Hepatic stellate cell (primary cell): ENCODE measurements at regions not wholly inside any gene's neighbourhood (a gene's known extent, or its start where the extent isn't known, plus 50 kb on each side); places are given as distances from the start of the nearest gene placed in this dataset.

Experiments used
- DNase-seq: peaks from one replicate; pipeline ENCODE4 v3.0.0; 2011; ENCODE audit warnings: low spot score

- DNase-seq: no peak
Observed at GRCh38 chr5:174837919-174838902, 113.8 kb downstream of the MSX2 start.

DNA sequence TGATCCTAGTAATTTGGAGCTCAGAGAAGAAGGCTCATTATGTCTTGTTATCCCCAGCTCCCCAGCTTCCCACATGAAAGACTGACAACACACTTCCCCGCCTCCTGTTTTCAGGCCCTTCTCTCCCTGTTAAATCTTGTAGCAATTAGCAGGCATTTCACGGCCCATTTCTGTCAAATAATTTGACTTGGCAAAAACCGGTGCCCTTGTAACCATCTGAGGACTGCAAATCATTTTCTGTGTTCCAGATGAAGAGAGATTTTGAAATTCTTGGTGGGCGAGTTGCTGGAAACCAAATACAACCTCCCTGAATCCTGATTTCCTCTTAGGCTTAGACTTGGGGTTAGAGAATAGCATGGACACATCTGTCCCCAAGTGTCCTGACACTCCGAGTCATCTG, 109.7 kb downstream of the MSX2 start:
- DNase-seq: no peak

DNA sequence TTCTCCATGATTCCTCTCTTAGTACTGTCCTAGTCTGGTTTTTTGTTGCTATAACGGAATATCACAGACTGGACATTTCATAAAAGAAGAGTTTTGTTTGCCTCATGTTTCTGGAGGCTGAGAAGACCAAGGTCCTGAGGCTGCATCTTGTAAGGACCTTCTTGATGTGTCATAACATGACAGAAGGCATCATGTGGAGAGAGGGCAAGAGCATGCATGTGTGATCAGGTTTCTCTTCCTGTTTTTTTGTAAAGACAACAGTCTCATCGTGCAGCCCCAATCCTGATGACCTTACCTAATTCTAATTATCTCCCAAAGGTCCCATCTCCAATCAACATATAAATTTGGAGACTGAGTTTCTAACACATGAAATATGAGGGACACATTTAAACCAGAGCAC, 108.4 kb downstream of the MSX2 start:
- DNase-seq: no peak

GRCh38 chr5:174832025-174832424, 107.6 kb downstream of the MSX2 start:
- no peak for DNase-seq

DNA sequence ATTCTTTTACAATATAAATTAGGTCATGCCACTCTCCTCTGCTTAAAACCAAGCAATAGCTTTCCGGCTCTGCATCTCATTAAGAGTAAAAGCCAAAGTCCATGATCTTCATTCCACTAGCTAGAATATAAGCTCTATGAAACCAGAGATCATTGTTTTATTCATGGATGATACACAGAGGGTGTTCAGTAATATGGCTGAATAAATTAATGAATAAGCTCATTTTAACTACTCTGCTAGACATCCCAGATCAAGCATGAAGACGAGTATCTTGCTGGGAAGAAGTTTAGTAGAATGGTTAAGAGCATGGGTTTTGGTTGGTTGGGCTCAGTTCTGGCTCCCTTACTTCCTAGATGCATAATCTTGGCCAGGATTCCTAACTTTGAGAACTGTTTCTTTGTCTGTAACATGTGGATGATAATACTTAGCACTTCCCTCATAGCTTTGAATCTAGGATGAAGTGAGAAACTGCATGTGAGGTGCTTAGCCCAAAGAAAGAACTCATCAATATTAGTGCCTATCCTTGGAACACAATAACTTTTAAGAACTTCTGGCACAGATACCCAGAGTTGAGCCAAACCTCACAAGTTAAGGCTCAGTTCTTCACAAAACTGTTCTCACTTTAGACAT, 106.8 kb downstream of the MSX2 start:
- no peak for DNase-seq

DNA sequence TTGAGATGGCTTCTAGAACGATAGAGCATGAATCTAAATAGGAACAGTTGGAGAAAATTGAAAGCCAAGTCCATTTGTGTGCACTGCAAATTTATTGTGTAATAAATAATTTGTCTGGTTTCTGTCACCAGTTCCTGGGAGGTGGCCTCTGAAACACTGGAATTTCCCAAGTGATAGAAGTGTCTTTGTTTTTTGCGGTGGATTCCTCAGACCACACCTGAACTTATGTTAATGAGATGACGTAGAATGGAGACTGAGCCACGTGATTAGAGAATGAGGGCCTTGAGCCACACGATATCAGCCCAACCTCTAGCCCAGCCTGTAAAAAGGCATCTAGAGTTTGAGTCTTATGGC, 105.1 kb downstream of the MSX2 start:
- no peak for DNase-seq

DNA sequence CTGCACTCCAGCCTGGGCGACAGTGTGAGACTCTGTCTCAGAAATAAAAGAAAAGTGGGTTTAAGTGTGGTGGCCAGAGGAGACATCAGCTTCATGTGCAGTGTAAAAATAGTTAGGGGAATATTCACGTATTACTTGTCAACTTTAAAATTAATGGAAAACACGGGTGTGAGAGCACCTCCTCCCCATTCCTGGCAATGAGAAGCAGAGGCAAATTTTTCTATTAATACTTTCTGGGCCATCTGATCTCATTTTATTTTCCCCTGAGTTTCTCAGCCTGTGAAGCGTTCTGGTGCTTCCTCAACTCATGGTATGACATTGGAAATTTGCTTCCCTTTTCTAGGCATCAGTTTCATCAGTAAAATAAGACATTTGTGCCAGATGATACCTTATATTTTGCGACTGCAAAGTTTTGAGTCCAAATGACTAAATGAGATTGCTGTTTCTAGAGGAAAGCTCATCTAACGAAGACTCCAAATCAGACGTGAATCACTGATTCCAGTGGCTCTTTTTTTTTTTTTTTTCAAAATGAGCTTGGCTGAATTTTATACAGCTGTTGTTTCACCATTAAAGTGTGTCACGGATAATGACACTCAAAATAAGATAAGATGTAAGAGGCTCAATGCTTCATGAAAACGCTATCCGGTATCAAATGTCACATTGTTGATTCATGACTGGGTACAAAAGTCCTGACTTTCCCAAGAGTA, 104.6 kb downstream of the MSX2 start:
- DNase-seq: no peak

DNA sequence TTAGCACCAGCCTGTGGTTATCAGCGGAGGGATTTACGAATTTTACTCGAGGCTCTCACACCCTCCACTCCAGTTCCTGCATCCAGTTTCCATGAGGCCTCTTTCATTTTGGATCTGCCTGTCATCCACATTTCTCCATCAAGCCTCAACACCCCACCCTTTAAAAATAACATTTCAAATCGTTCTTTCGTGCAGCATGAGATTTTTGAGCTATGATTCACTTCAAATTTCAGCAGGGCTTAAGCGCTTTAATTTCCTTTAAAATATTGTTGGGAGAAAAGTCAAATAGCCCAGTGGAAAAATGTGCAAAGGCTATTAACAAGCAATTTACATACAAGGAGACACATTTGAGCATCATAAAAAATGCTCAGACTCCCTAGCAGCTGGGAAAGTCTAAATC, 103.2 kb downstream of the MSX2 start:
- DNase-seq: no peak

DNA sequence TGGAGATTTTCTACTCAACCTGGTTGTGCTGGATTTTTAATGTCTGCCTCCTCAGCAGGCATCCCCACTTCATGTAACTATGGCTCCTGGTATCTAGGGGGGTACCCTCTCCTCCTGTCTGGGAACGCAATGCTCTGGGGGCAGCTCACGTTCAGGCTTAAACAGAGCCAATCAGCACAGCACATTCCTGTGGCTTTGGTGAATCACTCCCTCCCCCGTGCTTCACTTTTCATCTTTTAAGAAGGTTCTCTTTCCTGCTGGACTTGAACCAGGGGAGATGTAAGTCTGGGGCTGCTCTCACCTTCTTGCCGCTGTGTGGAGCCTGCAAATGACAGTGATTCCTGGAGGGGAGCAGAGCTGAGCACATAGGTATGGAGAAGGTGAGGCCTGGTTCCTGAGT, 101.2 kb downstream of the MSX2 start:
- no peak for DNase-seq

DNA sequence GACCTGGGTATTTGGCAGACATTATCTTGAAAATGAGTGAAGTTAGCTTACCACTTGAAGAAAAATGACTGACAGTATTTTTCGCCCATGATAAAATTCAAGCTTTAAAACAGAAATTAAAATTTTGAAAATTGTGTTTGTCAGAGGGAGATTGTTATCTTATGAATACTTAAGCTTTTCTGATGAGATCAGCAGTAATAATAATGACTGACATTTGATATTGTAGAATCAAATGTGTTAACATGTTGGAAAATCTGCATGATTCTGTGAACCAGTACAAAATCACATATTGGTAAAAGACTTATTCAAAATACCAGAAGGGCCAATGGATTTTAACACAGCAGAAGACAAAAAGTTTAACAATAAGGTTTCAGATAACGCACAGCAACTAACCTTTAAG, 94.0 kb downstream of the MSX2 start:
- no peak for DNase-seq

GRCh38 chr5:174817610-174818009, 93.2 kb downstream of the MSX2 start:
- no peak for DNase-seq

- DNase-seq: no peak
Observed at GRCh38 chr5:174816858-174817257, 92.5 kb downstream of the MSX2 start.

DNA sequence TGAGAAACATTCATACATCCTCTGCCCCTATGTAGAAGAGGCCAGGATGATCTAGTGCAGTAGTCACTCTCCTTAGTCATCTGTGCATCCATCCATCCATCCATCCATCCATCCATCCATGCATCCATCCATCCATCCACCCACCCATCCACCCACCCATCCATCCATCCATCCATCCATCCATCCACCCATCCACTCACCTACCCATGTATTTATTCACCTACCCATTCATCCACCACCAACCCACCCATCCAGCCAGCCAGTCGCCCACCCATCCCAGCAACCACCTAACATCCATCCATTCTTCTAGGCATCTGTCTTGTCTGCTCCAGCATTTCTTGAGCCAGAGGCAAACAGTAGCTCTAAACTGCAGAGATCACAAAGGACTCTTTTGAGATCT, 87.1 kb downstream of the MSX2 start:
- no peak for DNase-seq

- no peak for DNase-seq
Observed at GRCh38 chr5:174810796-174811195, 86.4 kb downstream of the MSX2 start.

- DNase-seq: no peak
Observed at GRCh38 chr5:174807471-174807870, 83.1 kb downstream of the MSX2 start.

DNA sequence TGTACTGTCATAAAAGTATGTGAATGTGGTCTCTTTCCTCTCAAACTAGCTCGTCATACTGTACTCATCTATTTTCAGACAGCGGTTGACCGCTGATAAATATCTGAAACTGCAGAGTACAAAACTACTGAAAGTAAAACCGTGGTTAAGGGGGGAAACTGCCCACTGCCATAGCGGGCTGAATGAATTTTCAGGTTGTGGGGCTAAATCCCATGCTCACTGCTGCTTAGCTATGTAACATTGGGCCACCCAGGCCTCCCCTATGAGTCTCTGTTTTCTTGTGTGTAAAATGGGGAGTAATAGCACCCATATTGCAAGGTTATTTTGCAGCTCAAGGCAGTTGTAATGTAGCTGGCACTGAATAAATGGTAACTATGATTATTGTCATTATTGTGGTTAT, 82.3 kb downstream of the MSX2 start:
- DNase-seq: no peak

GRCh38 chr5:174801798-174802197, 77.4 kb downstream of the MSX2 start:
- no peak for DNase-seq

DNA sequence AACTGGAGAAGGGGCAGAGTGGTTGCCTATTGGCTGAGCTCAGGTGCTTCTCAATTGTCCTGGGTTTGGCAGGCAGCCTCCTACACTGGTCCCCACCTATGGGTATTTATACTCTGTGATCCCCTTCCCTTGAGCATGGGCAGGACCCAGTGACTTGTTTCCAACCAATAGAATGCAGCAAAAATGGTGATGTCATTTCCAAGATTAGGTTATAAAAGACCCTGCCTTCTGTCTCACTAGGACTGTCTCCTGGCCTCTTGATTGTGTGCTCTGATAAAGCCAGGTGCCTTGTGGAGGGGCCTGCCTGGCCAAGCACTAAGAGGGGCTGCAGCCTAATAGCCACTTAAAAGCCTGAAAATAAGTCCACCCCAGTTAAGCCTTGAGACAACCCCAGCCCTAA, 76.1 kb downstream of the MSX2 start:
- no peak for DNase-seq

DNA sequence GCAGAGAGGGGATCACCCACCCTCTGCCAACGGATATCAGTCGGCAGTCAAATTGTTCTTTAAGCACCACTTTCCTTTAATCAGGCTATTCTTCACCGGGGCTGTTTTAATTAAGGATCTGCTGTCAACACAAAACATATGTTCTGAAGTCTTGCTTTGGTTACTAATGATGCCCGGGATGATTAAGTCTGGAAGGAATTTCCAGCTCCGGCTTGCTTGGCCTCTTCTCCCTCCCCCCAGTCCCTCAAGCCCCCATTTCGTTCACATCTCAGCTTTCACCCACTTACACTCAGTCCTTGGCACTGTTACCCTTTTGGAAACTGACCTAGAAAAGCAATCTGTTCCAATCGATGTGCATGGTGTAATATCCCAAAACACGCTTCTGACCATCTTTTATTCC, 74.7 kb downstream of the MSX2 start:
- DNase-seq: no peak

DNA sequence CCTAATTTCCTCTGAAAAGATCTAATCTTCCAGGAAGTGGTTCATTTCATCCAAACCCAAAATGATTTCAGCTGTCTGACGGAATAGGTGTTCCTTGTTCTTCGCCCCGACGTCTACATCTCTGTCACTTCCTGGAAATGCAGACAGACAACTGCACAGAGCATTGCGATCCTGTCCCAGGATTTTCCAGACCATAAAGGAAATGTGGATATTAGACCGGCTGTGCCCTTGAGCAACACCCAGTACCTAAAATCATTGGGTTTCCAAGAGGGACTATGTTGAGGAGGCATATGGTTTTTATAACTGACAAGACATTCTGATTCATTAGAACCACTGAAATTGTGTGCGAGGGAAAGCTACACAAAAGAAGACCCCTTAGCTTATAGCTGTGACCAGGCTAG, 74.2 kb downstream of the MSX2 start:
- no peak for DNase-seq

GRCh38 chr5:174796711-174797192, 72.4 kb downstream of the MSX2 start:
- DNase-seq: no peak

DNA sequence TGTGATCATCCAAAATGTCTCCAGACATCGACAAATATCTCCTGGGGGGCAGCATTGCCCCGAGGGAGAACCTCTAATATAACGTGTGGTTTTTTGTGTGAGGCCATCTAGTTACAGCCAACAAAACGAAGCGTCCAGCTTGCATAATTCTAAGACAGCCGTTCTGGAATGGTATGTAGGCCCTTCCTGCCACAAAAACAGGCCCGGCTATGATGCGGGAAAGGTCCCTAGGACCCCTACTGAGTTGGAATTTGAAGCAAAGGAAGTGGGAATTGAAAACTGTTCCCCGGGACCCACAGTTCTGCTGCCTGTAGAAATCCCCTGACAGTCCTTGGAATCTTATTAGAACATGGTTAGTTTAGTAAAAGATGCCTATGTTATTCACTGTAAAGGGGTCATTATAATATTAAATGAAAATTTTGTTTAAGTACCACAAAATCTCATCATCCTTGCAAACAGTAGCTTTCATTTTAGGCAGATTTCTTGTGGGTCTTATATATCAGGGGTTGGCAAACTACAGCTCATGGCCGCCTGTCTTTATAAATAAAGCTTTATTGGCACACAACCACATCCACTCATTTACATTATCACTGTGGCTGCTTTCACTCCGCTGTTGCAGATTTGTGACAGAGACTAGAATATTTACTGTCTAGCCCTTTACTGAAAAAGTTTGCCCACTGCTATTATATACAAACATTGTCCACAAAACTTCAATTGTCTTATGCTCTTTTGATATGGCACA, 70.7 kb downstream of the MSX2 start:
- no peak for DNase-seq
